Activated CD4-positive, alpha-beta T cell treated with anti-CD3 and anti-CD28 coated beads, Interleukin-2, amount 50 U/mL, for 1 hour (primary cell): ENCODE measurements at regions not wholly inside any gene's neighbourhood (a gene's known extent, or its start where the extent isn't known, plus 50 kb on each side); places are given as distances from the start of the nearest gene placed in this dataset.
A peak's percentile ranks its signal among the peaks of the same experiment; 100 is the strongest.

Source experiments
- DNase-seq: peaks from one replicate; pipeline ENCODE4 v3.0.0-alpha.2; 2020

- DNase-seq: no peak
Measured at GRCh38 chr15:70319466-70319865, 221.7 kb upstream of the TLE3 start.

- no peak for DNase-seq
Measured at GRCh38 chr15:70318594-70319465, 221.1 kb upstream of the TLE3 start.

GRCh38 chr15:70316059-70316600 is 218.4 kb upstream of the TLE3 start:
- DNase-seq: no peak

GRCh38 chr15:70315431-70315830 is 217.7 kb upstream of the TLE3 start:
- no peak for DNase-seq

- DNase-seq: no peak
Measured at GRCh38 chr15:70314688-70315087, 217.0 kb upstream of the TLE3 start.

GRCh38 chr15:70314018-70314354 is 216.3 kb upstream of the TLE3 start:
- DNase-seq: no peak

- no peak for DNase-seq
Measured at GRCh38 chr15:70313099-70314017, 215.6 kb upstream of the TLE3 start.

- DNase-seq: no peak
Measured at GRCh38 chr15:70311821-70312220, 214.1 kb upstream of the TLE3 start.

- no peak for DNase-seq
Measured at GRCh38 chr15:70309716-70310115, 212.0 kb upstream of the TLE3 start.

GRCh38 chr15:70308735-70309434 is 211.2 kb upstream of the TLE3 start:
- DNase-seq: no peak

GRCh38 chr15:70308011-70308734 is 210.5 kb upstream of the TLE3 start:
- no peak for DNase-seq

- DNase-seq: no peak
Measured at GRCh38 chr15:70306582-70306981, 208.9 kb upstream of the TLE3 start.

GRCh38 chr15:70306081-70306480 is 208.4 kb upstream of the TLE3 start:
- DNase-seq: no peak

- no peak for DNase-seq
Measured at GRCh38 chr15:70303981-70304380, 206.3 kb upstream of the TLE3 start.

GRCh38 chr15:70302360-70302759 is 204.6 kb upstream of the TLE3 start:
- DNase-seq: no peak

- DNase-seq: no peak
Measured at GRCh38 chr15:70301396-70301795, 203.7 kb upstream of the TLE3 start.

- peak; percentile 58 for DNase-seq
Measured at GRCh38 chr15:70299931-70300869, 202.5 kb upstream of the TLE3 start.

GRCh38 chr15:70297465-70298058 is 199.8 kb upstream of the TLE3 start:
- no peak for DNase-seq

GRCh38 chr15:70294731-70295305 is 197.1 kb upstream of the TLE3 start:
- no peak for DNase-seq
